ENCODE measurements at regions not wholly inside any gene's neighbourhood (a gene's known extent, or its start where the extent isn't known, plus 50 kb on each side); places are given as distances from the start of the nearest gene placed in this dataset.

DNA sequence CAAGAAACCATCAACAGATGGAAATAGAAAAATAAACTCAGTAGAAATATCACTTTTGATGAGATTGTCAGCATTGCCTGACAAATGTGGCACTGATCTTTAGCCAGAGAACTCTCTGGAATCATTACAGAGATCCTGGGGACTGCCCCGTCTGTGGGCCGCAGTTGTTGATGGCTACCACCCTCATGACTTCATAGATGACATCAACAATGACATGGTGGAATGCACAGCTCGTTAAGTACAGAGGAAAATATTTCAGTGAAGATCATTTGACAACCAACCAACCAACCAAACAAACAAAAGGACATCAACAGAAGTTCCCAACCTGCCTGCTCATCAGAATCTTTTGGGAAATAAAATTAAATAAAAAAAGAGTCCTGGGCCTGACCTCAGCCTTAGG, 132.6 kb downstream of the UCHL1 start:
- Histone ChIP-seq H3K4me3 (ENCODE audit: low read length) (no peak overlapping the region), H3K27ac (ENCODE audit: low read length) (no peak overlapping the region), H3K36me3 (ENCODE audit: control insufficient read depth, insufficient read depth, low read length) (no peaks in the 10 kb centered on the region), H3K27me3 (ENCODE audit: control insufficient read depth, insufficient read depth, low read length) (no peaks in the 10 kb centered on the region), H3K9me3 (ENCODE audit: control insufficient read depth, low read depth, low read length) (no peaks in the 10 kb centered on the region), H3K4me1 (ENCODE audit: control insufficient read depth, insufficient read depth, low read length) (no peaks in the 10 kb centered on the region)
- WGBS (ENCODE audit: insufficient coverage, low lambda C conversion rate): 50% methylated on average over 1 of the region's 3 CpGs
- DNase-seq: no peak

DNA sequence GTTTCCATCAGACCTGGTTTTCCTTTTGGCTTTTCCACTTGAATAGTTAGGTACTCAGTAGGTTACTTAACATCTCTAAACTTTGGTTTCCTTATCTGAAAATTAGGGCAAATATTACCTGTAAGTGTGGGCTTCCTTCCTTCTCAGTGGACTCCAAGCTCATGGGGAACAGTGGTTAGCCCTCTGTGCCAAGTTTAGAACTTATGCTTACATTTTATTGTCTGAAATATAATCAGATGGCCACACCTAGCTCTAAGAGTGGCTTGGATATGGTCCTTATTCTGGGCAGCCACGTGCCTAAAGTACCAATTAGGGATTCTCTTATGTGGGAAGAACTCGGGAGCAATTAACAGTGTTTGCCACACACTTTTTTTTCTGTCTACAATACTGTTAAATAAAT, 133.9 kb downstream of the UCHL1 start:
- H3K4me3 ChIP-seq (ENCODE audit: low read length): no peak overlapping the region
- no peaks in the 10 kb centered on the region for H3K4me1 ChIP-seq (ENCODE audit: control insufficient read depth, insufficient read depth, low read length)
- no peak for DNase-seq
- no peaks in the 10 kb centered on the region for H3K27me3 ChIP-seq (ENCODE audit: control insufficient read depth, insufficient read depth, low read length)
- no CpG with 5 or more reads among the region's 2 CpGs for WGBS (ENCODE audit: insufficient coverage, low lambda C conversion rate)
- H3K36me3 ChIP-seq (ENCODE audit: control insufficient read depth, insufficient read depth, low read length): no peaks in the 10 kb centered on the region
- no peak overlapping the region for H3K27ac ChIP-seq (ENCODE audit: low read length)
- H3K9me3 ChIP-seq (ENCODE audit: control insufficient read depth, low read depth, low read length): no peaks in the 10 kb centered on the region

DNA sequence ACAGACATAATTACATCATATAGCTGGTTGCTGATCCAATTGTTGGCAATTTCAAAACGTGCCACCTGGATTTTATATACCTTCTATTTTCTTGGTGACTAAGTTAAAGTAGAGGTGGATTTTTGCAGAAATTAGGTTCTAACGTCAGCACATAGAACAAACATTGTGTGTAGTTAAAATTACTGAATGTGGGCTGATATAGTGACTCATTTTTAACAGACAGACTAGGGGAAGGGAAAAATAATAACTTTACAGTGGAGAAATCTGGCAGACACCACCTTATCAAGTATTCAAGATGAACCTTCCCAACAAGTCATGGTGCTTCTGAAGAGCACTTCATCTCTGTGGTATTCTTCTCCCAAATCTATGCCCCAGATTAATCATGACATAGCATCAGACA, 134.5 kb downstream of the UCHL1 start:
- H3K27ac ChIP-seq (ENCODE audit: low read length): no peak overlapping the region
- no peaks in the 10 kb centered on the region for H3K4me1 ChIP-seq (ENCODE audit: control insufficient read depth, insufficient read depth, low read length)
- no peaks in the 10 kb centered on the region for H3K27me3 ChIP-seq (ENCODE audit: control insufficient read depth, insufficient read depth, low read length)
- no peaks in the 10 kb centered on the region for H3K9me3 ChIP-seq (ENCODE audit: control insufficient read depth, low read depth, low read length)
- no peaks in the 10 kb centered on the region for H3K36me3 ChIP-seq (ENCODE audit: control insufficient read depth, insufficient read depth, low read length)
- no peak for DNase-seq
- H3K4me3 ChIP-seq (ENCODE audit: low read length): no peak overlapping the region
- WGBS (ENCODE audit: insufficient coverage, low lambda C conversion rate): 100% methylated on average over 1 of the region's 2 CpGs

DNA sequence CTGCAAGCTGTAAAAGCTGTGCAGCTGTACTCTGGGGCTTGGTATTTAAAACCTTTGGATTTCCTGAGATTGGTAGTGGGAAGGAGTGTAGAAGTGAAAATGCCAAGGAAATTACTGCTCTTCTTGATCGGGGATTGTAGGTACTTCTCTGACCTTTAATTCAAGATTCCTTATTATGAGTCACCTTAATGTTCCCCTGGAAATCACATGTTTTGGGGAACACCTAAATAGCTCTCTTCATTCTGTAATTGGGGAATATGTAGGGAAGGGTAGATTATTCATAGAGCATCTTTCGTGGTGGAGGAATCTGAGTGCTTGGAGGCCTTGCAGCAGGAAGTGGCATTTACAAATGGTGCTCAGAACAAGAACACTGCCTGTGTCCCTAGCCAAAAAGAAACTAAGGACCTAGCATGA, 137.8 kb downstream of the UCHL1 start:
- no peak for DNase-seq
- WGBS (ENCODE audit: insufficient coverage, low lambda C conversion rate): no CpG with 5 or more reads among the region's 2 CpGs
- no peaks in the 10 kb centered on the region for H3K9me3 ChIP-seq (ENCODE audit: control insufficient read depth, low read depth, low read length)
- no peaks in the 10 kb centered on the region for H3K27me3 ChIP-seq (ENCODE audit: control insufficient read depth, insufficient read depth, low read length)
- H3K27ac ChIP-seq (ENCODE audit: low read length): no peak overlapping the region
- no peak overlapping the region for H3K4me3 ChIP-seq (ENCODE audit: low read length)
- no peaks in the 10 kb centered on the region for H3K36me3 ChIP-seq (ENCODE audit: control insufficient read depth, insufficient read depth, low read length)
- no peaks in the 10 kb centered on the region for H3K4me1 ChIP-seq (ENCODE audit: control insufficient read depth, insufficient read depth, low read length)

- Histone ChIP-seq H3K27ac (ENCODE audit: low read length) (no peak overlapping the region), H3K36me3 (ENCODE audit: control insufficient read depth, insufficient read depth, low read length) (no peaks in the 10 kb centered on the region), H3K4me1 (ENCODE audit: control insufficient read depth, insufficient read depth, low read length) (no peaks in the 10 kb centered on the region), H3K9me3 (ENCODE audit: control insufficient read depth, low read depth, low read length) (no peaks in the 10 kb centered on the region), H3K27me3 (ENCODE audit: control insufficient read depth, insufficient read depth, low read length) (no peaks in the 10 kb centered on the region), H3K4me3 (ENCODE audit: low read length) (no peak overlapping the region)
- DNase-seq: no peak
- no CpG with 5 or more reads among the region's 2 CpGs for WGBS (ENCODE audit: insufficient coverage, low lambda C conversion rate)
These were observed 139.5 kb downstream of the UCHL1 start for GRCh38 chr4:41396214-41396613.

DNA sequence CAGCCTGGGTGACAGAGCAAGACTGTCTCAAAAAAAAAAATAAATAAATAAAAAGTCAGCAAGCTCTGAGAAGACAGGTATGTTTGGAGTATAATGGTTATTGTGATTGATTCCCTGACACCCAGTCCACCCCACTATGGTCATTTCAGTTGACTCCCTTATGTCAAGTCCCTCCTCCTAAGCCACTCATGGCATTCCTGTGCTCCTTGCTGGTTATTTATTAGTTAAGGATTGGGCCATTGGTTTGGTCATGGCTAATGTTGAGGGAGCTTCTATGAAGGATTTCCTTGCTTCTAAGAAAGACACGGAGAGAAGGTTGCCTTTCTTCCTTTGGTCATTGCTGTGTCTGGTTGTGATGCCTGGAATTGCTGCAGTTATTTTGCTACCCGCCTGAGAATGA, 140.1 kb downstream of the UCHL1 start:
- no peak for DNase-seq
- Histone ChIP-seq H3K4me3 (ENCODE audit: low read length) (no peak overlapping the region), H3K27me3 (ENCODE audit: control insufficient read depth, insufficient read depth, low read length) (no peaks in the 10 kb centered on the region), H3K9me3 (ENCODE audit: control insufficient read depth, low read depth, low read length) (no peaks in the 10 kb centered on the region), H3K36me3 (ENCODE audit: control insufficient read depth, insufficient read depth, low read length) (no peaks in the 10 kb centered on the region), H3K27ac (ENCODE audit: low read length) (no peak overlapping the region), H3K4me1 (ENCODE audit: control insufficient read depth, insufficient read depth, low read length) (no peaks in the 10 kb centered on the region)
- WGBS (ENCODE audit: insufficient coverage, low lambda C conversion rate): no CpG with 5 or more reads among the region's 2 CpGs

GRCh38 chr4:41399231-41399630, 138.7 kb upstream of the LIMCH1 start:
- 100% methylated on average over 1 of the region's 1 CpG for WGBS (ENCODE audit: insufficient coverage, low lambda C conversion rate)
- H3K36me3 ChIP-seq (ENCODE audit: control insufficient read depth, insufficient read depth, low read length): no peaks in the 10 kb centered on the region
- H3K9me3 ChIP-seq (ENCODE audit: control insufficient read depth, low read depth, low read length): no peaks in the 10 kb centered on the region
- no peak overlapping the region for H3K27ac ChIP-seq (ENCODE audit: low read length)
- H3K4me3 ChIP-seq (ENCODE audit: low read length): no peak overlapping the region
- no peak for DNase-seq
- no peaks in the 10 kb centered on the region for H3K27me3 ChIP-seq (ENCODE audit: control insufficient read depth, insufficient read depth, low read length)
- H3K4me1 ChIP-seq (ENCODE audit: control insufficient read depth, insufficient read depth, low read length): no peaks in the 10 kb centered on the region

GRCh38 chr4:41400296-41400695, 137.7 kb upstream of the LIMCH1 start:
- H3K4me1 ChIP-seq (ENCODE audit: control insufficient read depth, insufficient read depth, low read length): no peaks in the 10 kb centered on the region
- H3K36me3 ChIP-seq (ENCODE audit: control insufficient read depth, insufficient read depth, low read length): no peaks in the 10 kb centered on the region
- WGBS (ENCODE audit: insufficient coverage, low lambda C conversion rate): no CpG with 5 or more reads among the region's 2 CpGs
- no peaks in the 10 kb centered on the region for H3K9me3 ChIP-seq (ENCODE audit: control insufficient read depth, low read depth, low read length)
- no peak overlapping the region for H3K27ac ChIP-seq (ENCODE audit: low read length)
- H3K27me3 ChIP-seq (ENCODE audit: control insufficient read depth, insufficient read depth, low read length): no peaks in the 10 kb centered on the region
- H3K4me3 ChIP-seq (ENCODE audit: low read length): no peak overlapping the region
- no peak for DNase-seq

DNA sequence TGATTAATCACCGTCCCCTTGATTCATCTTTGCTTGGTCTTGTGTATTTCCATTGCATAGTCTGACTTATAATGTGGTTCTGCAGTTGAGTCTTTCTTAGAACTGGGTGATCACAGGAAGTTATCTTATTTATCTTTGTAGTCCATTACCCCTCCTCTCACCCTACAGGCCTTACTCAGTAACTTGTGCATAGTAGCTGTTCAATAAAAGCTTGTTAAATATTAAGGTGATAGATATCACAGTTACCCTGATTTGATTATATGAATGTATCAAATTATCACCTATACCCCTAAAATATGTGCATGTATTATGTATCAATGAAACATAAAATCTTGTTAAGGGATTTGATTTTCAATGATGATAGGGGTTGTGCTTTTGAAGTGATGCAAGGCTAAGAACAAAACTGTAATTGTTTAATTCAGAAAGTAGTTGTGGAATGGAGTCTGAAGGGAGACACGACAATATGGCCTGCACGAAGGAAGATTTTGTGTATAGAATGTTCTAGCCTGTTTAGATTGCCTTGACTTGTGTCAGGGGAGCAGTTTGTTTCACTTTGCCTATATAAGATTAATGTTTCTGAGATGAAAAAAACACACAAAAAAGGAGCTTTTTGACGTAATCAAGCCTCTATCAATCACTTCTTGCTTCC, 132.4 kb upstream of the LIMCH1 start:
- 60% methylated on average over 1 of the region's 4 CpGs for WGBS (ENCODE audit: insufficient coverage, low lambda C conversion rate)
- no peaks in the 10 kb centered on the region for H3K36me3 ChIP-seq (ENCODE audit: control insufficient read depth, insufficient read depth, low read length)
- no peaks in the 10 kb centered on the region for H3K27me3 ChIP-seq (ENCODE audit: control insufficient read depth, insufficient read depth, low read length)
- no peak for DNase-seq
- H3K27ac ChIP-seq (ENCODE audit: low read length): no peak overlapping the region
- H3K4me1 ChIP-seq (ENCODE audit: control insufficient read depth, insufficient read depth, low read length): no peaks in the 10 kb centered on the region
- no peak overlapping the region for H3K4me3 ChIP-seq (ENCODE audit: low read length)
- no peaks in the 10 kb centered on the region for H3K9me3 ChIP-seq (ENCODE audit: control insufficient read depth, low read depth, low read length)

DNA sequence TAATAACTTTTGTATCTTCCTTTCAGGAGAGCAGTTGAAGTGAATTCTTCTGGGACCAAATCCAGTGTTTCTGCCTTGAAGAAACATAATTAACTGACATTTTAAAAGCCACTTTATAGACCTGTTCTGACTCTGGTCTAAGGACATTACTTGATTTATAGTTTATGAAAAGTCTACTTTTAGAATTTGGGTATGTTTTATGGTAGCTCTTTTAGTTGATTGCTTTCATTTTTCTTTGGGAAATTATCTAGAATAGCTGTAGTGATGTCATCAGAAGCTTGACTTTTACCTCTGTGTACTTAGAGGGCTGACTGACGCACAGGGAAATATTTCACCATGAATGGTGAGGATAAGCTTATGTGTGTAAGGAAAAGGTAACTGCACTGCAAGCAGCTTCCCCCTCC, 131.8 kb upstream of the LIMCH1 start:
- Histone ChIP-seq H3K9me3 (ENCODE audit: control insufficient read depth, low read depth, low read length) (no peaks in the 10 kb centered on the region), H3K27me3 (ENCODE audit: control insufficient read depth, insufficient read depth, low read length) (no peaks in the 10 kb centered on the region), H3K4me1 (ENCODE audit: control insufficient read depth, insufficient read depth, low read length) (no peaks in the 10 kb centered on the region), H3K27ac (ENCODE audit: low read length) (no peak overlapping the region), H3K36me3 (ENCODE audit: control insufficient read depth, insufficient read depth, low read length) (no peaks in the 10 kb centered on the region), H3K4me3 (ENCODE audit: low read length) (no peak overlapping the region)
- no peak for DNase-seq
- WGBS (ENCODE audit: insufficient coverage, low lambda C conversion rate): no CpG with 5 or more reads among the region's 1 CpG

DNA sequence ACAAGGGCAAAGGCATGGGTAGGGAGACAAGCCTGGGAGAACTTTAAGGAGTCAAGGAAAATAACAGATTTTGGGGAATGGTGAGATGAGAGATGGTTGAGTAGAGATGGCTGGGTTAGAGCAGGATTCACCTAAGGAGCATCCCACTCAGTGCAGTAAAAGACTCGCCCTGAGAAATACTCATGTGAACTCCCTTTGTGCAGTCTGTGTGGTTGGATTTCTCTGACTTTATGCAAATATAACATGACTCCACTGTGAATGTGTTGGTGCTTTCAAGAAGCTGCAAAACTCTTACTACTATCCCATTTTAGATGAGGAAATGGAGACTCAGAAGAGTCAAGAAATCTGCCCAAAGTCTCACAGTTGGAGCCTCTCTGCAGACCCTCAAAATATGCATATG, 129.8 kb upstream of the LIMCH1 start:
- no peak overlapping the region for H3K27ac ChIP-seq (ENCODE audit: low read length)
- no peaks in the 10 kb centered on the region for H3K4me1 ChIP-seq (ENCODE audit: control insufficient read depth, insufficient read depth, low read length)
- H3K27me3 ChIP-seq (ENCODE audit: control insufficient read depth, insufficient read depth, low read length): no peaks in the 10 kb centered on the region
- DNase-seq: no peak
- no CpG with 5 or more reads among the region's 1 CpG for WGBS (ENCODE audit: insufficient coverage, low lambda C conversion rate)
- no peaks in the 10 kb centered on the region for H3K36me3 ChIP-seq (ENCODE audit: control insufficient read depth, insufficient read depth, low read length)
- no peaks in the 10 kb centered on the region for H3K9me3 ChIP-seq (ENCODE audit: control insufficient read depth, low read depth, low read length)
- H3K4me3 ChIP-seq (ENCODE audit: low read length): no peak overlapping the region
